Mesenchymal stem cell (in vitro differentiated cells and primary cell): ENCODE measurements at regions not wholly inside any gene's neighbourhood (a gene's known extent, or its start where the extent isn't known, plus 50 kb on each side); places are given as distances from the start of the nearest gene placed in this dataset.
"Not testable (repeated sequence)": the region's sequence is repeated elsewhere in the genome, so short reads cannot be mapped to it uniquely, and the experiment has no call there.

ENCODE experiments used
- DNase-seq: peaks from one replicate; pipeline ENCODE4 v3.0.0-alpha.2; 2013
- H2AFZ ChIP-seq: one replicate; pipeline ENCODE4 v1.6.1; 2013; ENCODE audit warnings: low read depth, mild to moderate bottlenecking, control low read depth, inconsistent platforms, low read length, moderate library complexity
- H2AK5ac ChIP-seq: 2 replicates; pipeline ENCODE4 v1.6.1; 2013; ENCODE audit warnings: low read length, moderate library complexity, mild to moderate bottlenecking, inconsistent platforms; ENCODE audit not compliant: severe bottlenecking
- H2BK120ac ChIP-seq: one replicate; pipeline ENCODE4 v1.6.1; 2013; ENCODE audit warnings: low read depth, mild to moderate bottlenecking, inconsistent platforms, low read length, moderate library complexity
- H2BK12ac ChIP-seq, 2 experiments: one replicate each; pipeline ENCODE4 v1.6.1; 2013; ENCODE audit warnings: inconsistent platforms in 2 of 2, low read length in 2 of 2, mild to moderate bottlenecking in 2 of 2, moderate library complexity in 2 of 2, control low read depth in 1 of 2
- H2BK15ac ChIP-seq: one replicate; pipeline ENCODE4 v1.6.1; 2013; ENCODE audit warnings: mild to moderate bottlenecking, low read depth, inconsistent platforms; ENCODE audit not compliant: poor library complexity, severe bottlenecking
- H2BK5ac ChIP-seq: 2 replicates; pipeline ENCODE4 v1.6.1; 2013; ENCODE audit warnings: low read depth, mild to moderate bottlenecking, low read length, control low read depth, inconsistent platforms; ENCODE audit not compliant: poor library complexity, severe bottlenecking
- H3K14ac ChIP-seq, 2 experiments: one replicate each; pipeline ENCODE4 v1.6.1; 2013; ENCODE audit warnings: inconsistent platforms in 2 of 2, low read length in 2 of 2, control low read depth in 1 of 2, mild to moderate bottlenecking in 1 of 2, moderate library complexity in 1 of 2
- H3K18ac ChIP-seq, 2 experiments: one replicate each; pipeline ENCODE4 v1.6.1; 2013; ENCODE audit warnings: inconsistent platforms in 2 of 2, low read length in 2 of 2, control low read depth in 1 of 2, low read depth in 1 of 2, mild to moderate bottlenecking in 1 of 2
- H3K23ac ChIP-seq, 2 experiments: one replicate each; pipeline ENCODE4 v1.6.1; 2013; ENCODE audit warnings: inconsistent platforms in 2 of 2, low read length in 2 of 2, mild to moderate bottlenecking in 2 of 2, moderate library complexity in 2 of 2, control low read depth in 1 of 2
- H3K27ac ChIP-seq: 2 replicates; pipeline ENCODE4 v1.5.1; 2013; ENCODE audit warnings: mild to moderate bottlenecking, moderate library complexity, low read length, control low read depth, inconsistent platforms; ENCODE audit not compliant: poor library complexity, severe bottlenecking
- H3K27me3 ChIP-seq, 2 experiments: 2 replicates each; pipeline versions ENCODE4 v1.6.1 to v1.7.0; 2013; ENCODE audit warnings: low read length in 2 of 2, mild to moderate bottlenecking in 2 of 2, moderate library complexity in 2 of 2, control low read depth in 1 of 2, inconsistent platforms in 1 of 2; ENCODE audit not compliant: control insufficient read depth in 1 of 2, insufficient read depth in 1 of 2
- H3K36me3 ChIP-seq, 2 experiments: 2 replicates each; pipeline versions ENCODE4 v1.6.1 to v1.7.0; 2013; ENCODE audit warnings: low read length in 2 of 2, control low read depth in 1 of 2, inconsistent platforms in 1 of 2, low read depth in 1 of 2, mild to moderate bottlenecking in 1 of 2; ENCODE audit not compliant: insufficient read depth in 2 of 2, control insufficient read depth in 1 of 2
- H3K4ac ChIP-seq, 2 experiments: one replicate each; pipeline ENCODE4 v1.6.1; 2013; ENCODE audit warnings: inconsistent platforms in 2 of 2, low read length in 2 of 2, mild to moderate bottlenecking in 2 of 2, moderate library complexity in 2 of 2, control low read depth in 1 of 2, low read depth in 1 of 2
- H3K4me1 ChIP-seq: 2 replicates; pipeline ENCODE4 v1.6.1; 2013; ENCODE audit warnings: low read depth, low read length, control low read depth; ENCODE audit not compliant: control insufficient read depth, insufficient read depth
- H3K4me2 ChIP-seq: 2 replicates; pipeline ENCODE4 v1.6.1; 2013; ENCODE audit warnings: low read length, mild to moderate bottlenecking, inconsistent platforms; ENCODE audit not compliant: poor library complexity, severe bottlenecking
- H3K4me3 ChIP-seq, 2 experiments: 2 replicates each; pipeline versions ENCODE4 v1.5.1 to v1.7.0; 2013; ENCODE audit warnings: low read length in 2 of 2, mild to moderate bottlenecking in 2 of 2, control low read depth in 1 of 2, low read depth in 1 of 2; ENCODE audit not compliant: insufficient read depth in 1 of 2
- H3K79me1 ChIP-seq: replicated peaks from 2 replicates; pipeline ENCODE4 v1.6.1; 2013; ENCODE audit warnings: mild to moderate bottlenecking, control low read depth, low read length, inconsistent platforms; ENCODE audit not compliant: poor library complexity, severe bottlenecking
- H3K9ac ChIP-seq: 2 replicates; pipeline ENCODE4 v1.7.0; 2013; ENCODE audit warnings: mild to moderate bottlenecking, low read length, moderate library complexity
- H3K9me3 ChIP-seq: 2 replicates; pipeline ENCODE4 v1.7.0; 2013; ENCODE audit warnings: mild to moderate bottlenecking, low read length; ENCODE audit not compliant: control insufficient read depth
- H4K8ac ChIP-seq: one replicate; pipeline ENCODE4 v1.6.1; 2013; ENCODE audit warnings: inconsistent platforms, mild to moderate bottlenecking, low read length, moderate library complexity
- H4K91ac ChIP-seq: one replicate; pipeline ENCODE4 v1.6.1; 2013; ENCODE audit warnings: mild to moderate bottlenecking, low read length, inconsistent platforms
- WGBS: methylation state at CpG from one replicate; pipeline ENCODE4 v1.1.7; 2013; ENCODE audit warnings: mixed read lengths; 5-methylcytosine and 5-hydroxymethylcytosine counted together

DNA sequence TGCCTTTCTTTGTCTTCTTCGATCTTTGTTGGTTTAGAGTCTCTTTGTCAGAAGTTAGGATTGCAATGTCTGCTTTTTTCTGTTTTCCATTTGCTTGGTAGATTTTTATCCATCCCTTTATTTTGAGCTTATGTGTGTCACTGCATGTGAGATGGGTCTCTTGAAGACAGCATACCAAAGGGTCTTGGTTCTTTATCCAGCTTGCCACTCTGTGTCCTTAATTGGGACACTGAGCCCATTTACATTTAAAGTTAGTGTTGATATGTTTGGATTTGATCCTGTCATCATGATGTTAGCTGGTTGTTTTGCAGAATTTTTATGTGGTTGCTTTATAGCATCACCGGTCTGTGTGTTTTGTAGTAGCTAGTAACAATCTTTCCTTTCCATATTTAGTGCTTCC is 107.5 kb upstream of the SKAP2 start:
- DNase-seq, H3K79me1 ChIP-seq, H3K18ac ChIP-seq, H3K36me3 ChIP-seq, H2AK5ac ChIP-seq, H2BK120ac ChIP-seq, H3K27me3 ChIP-seq, H3K4ac ChIP-seq, H3K4me2 ChIP-seq, H3K23ac ChIP-seq, H2BK12ac ChIP-seq, H2BK5ac ChIP-seq, H3K9ac ChIP-seq, H4K91ac ChIP-seq, H2AFZ ChIP-seq, H3K14ac ChIP-seq, H3K4me3 ChIP-seq, H3K27ac ChIP-seq, H3K4me1 ChIP-seq, H4K8ac ChIP-seq, H2BK15ac ChIP-seq: not testable (repeated sequence)
- WGBS: 92% methylated on average over 1 of the region's 2 CpGs
- peaks cover 26% of the 10 kb centered on the region for H3K9me3 ChIP-seq

DNA sequence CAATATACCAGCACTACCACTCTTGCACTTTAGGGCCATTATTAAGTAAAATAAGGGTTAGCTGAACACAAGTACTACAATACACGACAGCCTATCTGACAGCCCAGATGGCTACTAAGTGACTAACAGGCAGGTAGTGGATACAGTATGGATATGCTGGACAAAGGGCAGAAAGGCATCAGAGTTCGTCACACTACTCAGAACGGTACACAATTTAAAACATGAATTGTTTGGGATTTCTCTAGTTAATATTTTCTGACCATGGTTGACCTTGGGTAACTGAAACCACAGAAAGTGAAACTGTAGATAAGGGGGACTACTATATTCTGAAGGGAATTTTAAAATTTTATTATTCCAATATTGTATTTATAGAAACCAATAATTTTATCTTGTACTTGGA is 101.3 kb upstream of the SKAP2 start:
- WGBS: 93% methylated on average over 3 of the region's 3 CpGs
- Histone ChIP-seq H3K27ac (no peak overlapping the region), H3K14ac (no peak overlapping the region), H3K9me3 (no peaks in the 10 kb centered on the region), H2BK15ac (no peak overlapping the region), H3K4me3 (no peak overlapping the region), H3K79me1 (no peaks in the 10 kb centered on the region), H2BK120ac (no peak overlapping the region), H3K9ac (no peak overlapping the region), H4K8ac (peak overlapping the region; percentile 54), H2BK12ac (no peak overlapping the region), H3K36me3 (no peaks in the 10 kb centered on the region), H2AFZ (no peak overlapping the region), H3K27me3 (no peaks in the 10 kb centered on the region), H3K18ac (no peak overlapping the region), H4K91ac (no peak overlapping the region), H3K4ac (no peak overlapping the region), H2BK5ac (no peak overlapping the region), H2AK5ac (no peak overlapping the region), H3K4me2 (no peak overlapping the region), H3K4me1 (no peaks in the 10 kb centered on the region), H3K23ac (no peak overlapping the region)
- no peak for DNase-seq

DNA sequence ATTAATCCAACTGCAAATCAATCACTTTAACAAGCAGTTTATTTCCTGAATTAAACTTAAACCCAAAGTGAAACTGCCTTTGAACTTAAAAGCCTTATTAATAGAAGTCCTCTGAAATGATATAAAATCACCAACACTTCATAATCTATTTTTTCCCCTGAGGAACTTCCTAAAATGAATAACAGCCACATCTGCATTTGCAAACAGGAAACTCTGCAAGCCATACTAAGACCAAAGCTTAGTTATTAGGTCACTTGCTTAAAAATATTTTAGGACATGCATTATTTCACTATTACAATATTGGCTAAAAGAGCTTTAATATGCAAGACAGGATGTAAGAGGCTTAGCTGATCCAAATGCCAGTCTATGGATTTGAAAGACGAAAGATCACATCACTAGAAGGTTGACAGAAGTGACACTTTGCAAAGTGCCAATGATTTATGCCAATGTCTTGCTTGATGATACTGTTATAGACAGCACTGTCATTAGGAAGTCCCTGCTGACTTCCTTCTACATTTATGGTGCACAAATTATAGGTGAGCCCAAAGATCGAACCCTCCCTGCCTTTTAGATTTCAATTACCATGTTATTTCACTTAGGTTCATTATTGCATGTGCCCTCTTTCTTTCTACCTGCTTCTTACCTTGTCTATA is 99.9 kb upstream of the SKAP2 start:
- Histone ChIP-seq H3K27ac (no peak overlapping the region), H3K9me3 (no peaks in the 10 kb centered on the region), H4K8ac (no peak overlapping the region), H3K36me3 (no peaks in the 10 kb centered on the region), H3K14ac (no peak overlapping the region), H2AK5ac (no peak overlapping the region), H2BK120ac (no peak overlapping the region), H3K27me3 (no peaks in the 10 kb centered on the region), H3K79me1 (no peaks in the 10 kb centered on the region), H2AFZ (no peak overlapping the region), H3K4me3 (no peak overlapping the region), H3K4me1 (no peaks in the 10 kb centered on the region), H2BK15ac (no peak overlapping the region), H3K9ac (no peak overlapping the region), H2BK5ac (no peak overlapping the region), H3K18ac (no peak overlapping the region), H3K23ac (no peak overlapping the region), H3K4ac (no peak overlapping the region), H3K4me2 (no peak overlapping the region), H4K91ac (no peak overlapping the region), H2BK12ac (no peak overlapping the region)
- DNase-seq: no peak
- WGBS: 97% methylated on average over 2 of the region's 2 CpGs

DNA sequence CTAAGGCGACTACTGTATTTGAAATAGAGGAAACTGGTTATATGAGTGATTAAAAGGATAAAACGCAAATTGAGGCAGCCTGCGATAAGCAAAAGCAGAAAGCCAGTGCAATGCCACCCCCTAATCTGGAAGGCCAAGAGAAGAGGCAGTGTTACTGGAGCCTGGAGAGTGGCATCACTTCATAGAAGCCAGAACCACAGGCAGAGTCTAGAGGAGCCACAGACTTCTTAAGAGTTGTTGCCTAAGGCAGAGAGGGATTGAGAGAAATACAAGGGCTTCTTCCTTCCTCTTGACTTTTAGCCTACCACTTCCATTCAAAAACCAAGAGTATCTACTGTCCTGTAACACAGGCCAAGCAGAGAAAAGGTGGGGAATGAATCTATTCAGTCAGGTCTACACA is 94.9 kb upstream of the SKAP2 start:
- WGBS: 92% methylated on average over 3 of the region's 3 CpGs
- H4K91ac ChIP-seq: no peak overlapping the region
- H4K8ac ChIP-seq: no peak overlapping the region
- no peak overlapping the region for H2BK120ac ChIP-seq
- DNase-seq: no peak
- H3K36me3 ChIP-seq: no peaks in the 10 kb centered on the region
- H3K4ac ChIP-seq: no peak overlapping the region
- no peak overlapping the region for H3K23ac ChIP-seq
- H2BK5ac ChIP-seq: no peak overlapping the region
- H3K18ac ChIP-seq: no peak overlapping the region
- no peaks in the 10 kb centered on the region for H3K79me1 ChIP-seq
- no peak overlapping the region for H3K27ac ChIP-seq
- no peak overlapping the region for H2BK12ac ChIP-seq
- no peak overlapping the region for H3K4me2 ChIP-seq
- no peaks in the 10 kb centered on the region for H3K4me1 ChIP-seq
- H3K14ac ChIP-seq: no peak overlapping the region
- no peaks in the 10 kb centered on the region for H3K27me3 ChIP-seq
- no peak overlapping the region for H2AK5ac ChIP-seq
- no peak overlapping the region for H2AFZ ChIP-seq
- H3K9ac ChIP-seq: peak overlapping the region; percentile 51
- H2BK15ac ChIP-seq: no peak overlapping the region
- H3K4me3 ChIP-seq: no peak overlapping the region
- H3K9me3 ChIP-seq: no peaks in the 10 kb centered on the region
